Transverse colon (tissue), 4 donors: ENCODE measurements at regions not wholly inside any gene's neighbourhood (a gene's known extent, or its start where the extent isn't known, plus 50 kb on each side); places are given as distances from the start of the nearest gene placed in this dataset.

ENCODE experiments used
- DNase-seq: peaks from one replicate; pipeline ENCODE4 v3.0.0-alpha.2; 2019
- H3K27ac ChIP-seq, 4 donors: fragments of 200-600 bp; sonication (generic); 2 replicates each; pipeline ENCODE4 v1.5.1; 2016 to 2018; ENCODE audit warnings: inconsistent platforms in 4 of 4
- H3K27me3 ChIP-seq: fragments of 200-600 bp; sonication (generic); 2 replicates; pipeline ENCODE4 v1.5.1; 2017; ENCODE audit warnings: inconsistent platforms
- H3K36me3 ChIP-seq, 4 donors: fragments of 200-600 bp; sonication (generic); 2 replicates each; pipeline ENCODE4 v1.5.1; 2017 to 2019; ENCODE audit warnings: inconsistent platforms in 4 of 4
- H3K4me1 ChIP-seq, 4 donors: fragments of 200-600 bp; sonication (generic); 2 replicates each; pipeline ENCODE4 v1.5.1; 2017 to 2020; ENCODE audit warnings: inconsistent platforms in 4 of 4
- H3K4me3 ChIP-seq, 4 donors: fragments of 200-600 bp; sonication (generic); 1 replicate in 1 of 4; 2 replicates in 3 of 4; pipeline versions ENCODE4 v1.5.1 to v1.6.1; 2017 to 2019; ENCODE audit warnings: inconsistent platforms in 4 of 4
- H3K9me3 ChIP-seq, 2 donors: fragments of 200-600 bp; sonication (generic); 2 replicates each; pipeline ENCODE4 v1.5.1; 2017 to 2019; ENCODE audit warnings: inconsistent platforms in 2 of 2
- EP300 ChIP-seq: sonication (generic); formaldehyde crosslinking; IDR thresholded peaks from one replicate; pipeline ENCODE4 v1.6.1; 2017; ENCODE audit warnings: antibody characterized with exemption, low read depth
- POLR2A ChIP-seq: fragments of 450-650 bp; IDR thresholded peaks from one replicate; pipeline ENCODE4 v1.6.1; 2016; ENCODE audit warnings: antibody characterized with exemption, mild to moderate bottlenecking, moderate library complexity
- POLR2AphosphoS5 ChIP-seq, 3 donors: sonication (generic); formaldehyde crosslinking; IDR thresholded peaks; one replicate each; pipeline ENCODE4 v1.6.1; 2016; ENCODE audit warnings: antibody characterized with exemption in 3 of 3
- WGBS, 2 donors: methylation state at CpG; one replicate each; pipeline ENCODE4 v1.1.5; 2018; ENCODE audit warnings: low coverage in 1 of 2; 5-methylcytosine and 5-hydroxymethylcytosine counted together
- in situ Hi-C, 4 donors: fragments of 200-750 bp; cut with MboI; loops; one replicate each; pipeline versions ENCODE4 v1.15.0 to v1.15.1; 2017; ENCODE audit warnings: low sequenced_read_pairs in 3 of 4, low pct_ligation_motif_present in 1 of 4, low pct_unique_long_range_greater_than_20kb in 1 of 4
- intact Hi-C: fragments of 100-400 bp; cut with DNase I; formaldehyde crosslinking; loops from one replicate; pipeline ENCODE4 v1.15.1; 2023; ENCODE audit warnings: low total_unique reads
- TF ChIP-seq, protein P1 (sequence below), 5 experiments: fragments of 200-600 bp in 3 of 5; fragments of 450-650 bp in 2 of 5; sonication (generic) in 3 of 5; IDR thresholded peaks; 1 replicate in 2 of 5; 2 replicates in 3 of 5; pipeline ENCODE4 v1.5.1; 2016 to 2017; ENCODE audit warnings: antibody characterized with exemption in 5 of 5, inconsistent platforms in 3 of 5, mild to moderate bottlenecking in 2 of 5, moderate library complexity in 1 of 5

DNA sequence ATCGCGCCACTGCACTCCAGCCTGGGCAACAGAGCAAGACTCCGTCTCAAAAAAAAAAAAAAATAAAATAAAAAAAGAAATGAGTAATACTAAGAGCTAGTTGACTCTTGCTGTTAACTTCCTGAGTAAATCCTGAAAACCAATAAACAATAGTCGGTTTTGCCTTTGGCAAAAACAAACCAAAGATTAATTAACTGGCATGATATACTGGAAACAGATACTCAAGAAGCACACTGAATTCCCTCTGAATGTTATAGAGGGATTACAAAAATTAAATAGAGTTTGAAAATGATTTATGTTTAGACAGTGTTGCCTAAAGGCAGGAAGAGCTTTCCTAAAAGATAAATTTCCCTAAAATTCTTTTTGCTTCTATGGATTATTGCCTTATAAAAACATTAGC is 1702.3 kb downstream of the STIM2 start:
- no peaks in the 10 kb centered on the region for H3K27me3 ChIP-seq
- no peaks in the 10 kb centered on the region for H3K4me1 ChIP-seq
- DNase-seq, result no peak
- TF ChIP-seq POLR2AphosphoS5 (IDR thresholded peaks at IDR 0.05) (no peak), POLR2A (no peak), EP300 (no peak)
- TF ChIP-seq, protein P1, sequence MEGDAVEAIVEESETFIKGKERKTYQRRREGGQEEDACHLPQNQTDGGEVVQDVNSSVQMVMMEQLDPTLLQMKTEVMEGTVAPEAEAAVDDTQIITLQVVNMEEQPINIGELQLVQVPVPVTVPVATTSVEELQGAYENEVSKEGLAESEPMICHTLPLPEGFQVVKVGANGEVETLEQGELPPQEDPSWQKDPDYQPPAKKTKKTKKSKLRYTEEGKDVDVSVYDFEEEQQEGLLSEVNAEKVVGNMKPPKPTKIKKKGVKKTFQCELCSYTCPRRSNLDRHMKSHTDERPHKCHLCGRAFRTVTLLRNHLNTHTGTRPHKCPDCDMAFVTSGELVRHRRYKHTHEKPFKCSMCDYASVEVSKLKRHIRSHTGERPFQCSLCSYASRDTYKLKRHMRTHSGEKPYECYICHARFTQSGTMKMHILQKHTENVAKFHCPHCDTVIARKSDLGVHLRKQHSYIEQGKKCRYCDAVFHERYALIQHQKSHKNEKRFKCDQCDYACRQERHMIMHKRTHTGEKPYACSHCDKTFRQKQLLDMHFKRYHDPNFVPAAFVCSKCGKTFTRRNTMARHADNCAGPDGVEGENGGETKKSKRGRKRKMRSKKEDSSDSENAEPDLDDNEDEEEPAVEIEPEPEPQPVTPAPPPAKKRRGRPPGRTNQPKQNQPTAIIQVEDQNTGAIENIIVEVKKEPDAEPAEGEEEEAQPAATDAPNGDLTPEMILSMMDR (IDR thresholded peaks at IDR 0.05), result no peak
- intact Hi-C loops (no loop called here), in situ Hi-C loops (no loop called here)
- H3K36me3 ChIP-seq, result no peaks in the 10 kb centered on the region
- 50 to 52% methylated on average over 1 of the region's 4 CpGs for WGBS, 2 donors
- no peaks in the 10 kb centered on the region for H3K9me3 ChIP-seq
- no peak overlapping the region for H3K27ac ChIP-seq
- no peak overlapping the region for H3K4me3 ChIP-seq

DNA sequence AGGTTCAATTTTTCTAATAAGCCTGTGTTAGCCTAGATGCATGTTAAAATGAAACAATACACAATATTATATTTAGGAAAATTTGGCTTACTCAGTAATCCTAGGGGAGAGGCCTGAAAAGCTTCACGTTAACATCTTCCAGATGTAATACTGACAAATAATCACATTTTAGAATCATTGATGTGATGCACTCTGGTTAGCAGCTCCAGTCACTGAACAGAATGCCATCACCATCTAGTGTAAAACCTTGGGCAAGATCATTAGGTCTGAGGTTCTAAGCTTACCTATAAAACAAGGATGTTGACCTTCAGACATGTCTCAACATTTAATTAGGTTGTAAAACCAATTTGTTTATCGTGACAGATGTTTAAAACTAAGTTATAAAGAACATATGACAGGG is 1704.8 kb downstream of the STIM2 start:
- in situ Hi-C loops, result no loop called here
- Histone ChIP-seq H3K36me3 (no peaks in the 10 kb centered on the region), H3K27me3 (no peaks in the 10 kb centered on the region), H3K27ac (no peak overlapping the region), H3K4me1 (no peaks in the 10 kb centered on the region), H3K9me3 (no peaks in the 10 kb centered on the region), H3K4me3 (no peak overlapping the region)
- no peak for DNase-seq
- WGBS, 2 donors, result 34 to 38% methylated on average over 2 of the region's 2 CpGs
- intact Hi-C loops, result no loop called here
- TF ChIP-seq EP300 (no peak), POLR2AphosphoS5 (IDR thresholded peaks at IDR 0.05) (no peak), POLR2A (no peak)
- TF ChIP-seq, protein P1 (IDR thresholded peaks at IDR 0.05), result no peak

DNA sequence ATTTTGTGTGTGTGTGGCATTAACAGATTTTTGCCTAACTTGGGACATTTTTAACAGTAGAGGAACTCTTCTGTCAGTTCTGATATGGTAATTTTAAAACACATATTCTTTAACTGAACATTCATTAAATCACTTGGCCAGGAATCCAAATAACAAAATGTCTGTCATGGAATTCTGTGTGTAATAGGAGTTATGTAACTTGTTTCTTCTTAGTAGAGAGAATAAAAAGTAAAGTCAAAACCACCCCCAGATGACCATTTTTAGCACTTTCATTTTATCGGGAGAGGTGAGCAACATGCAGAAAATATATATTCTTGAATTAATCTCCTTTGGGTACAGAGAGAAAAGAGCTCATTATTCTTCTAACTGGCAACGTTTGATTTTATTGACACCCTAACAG is 1740.3 kb downstream of the STIM2 start:
- no peak for DNase-seq
- in situ Hi-C loops, result no loop called here
- WGBS, 2 donors, result 58 to 63% methylated on average over 2 of the region's 2 CpGs

DNA sequence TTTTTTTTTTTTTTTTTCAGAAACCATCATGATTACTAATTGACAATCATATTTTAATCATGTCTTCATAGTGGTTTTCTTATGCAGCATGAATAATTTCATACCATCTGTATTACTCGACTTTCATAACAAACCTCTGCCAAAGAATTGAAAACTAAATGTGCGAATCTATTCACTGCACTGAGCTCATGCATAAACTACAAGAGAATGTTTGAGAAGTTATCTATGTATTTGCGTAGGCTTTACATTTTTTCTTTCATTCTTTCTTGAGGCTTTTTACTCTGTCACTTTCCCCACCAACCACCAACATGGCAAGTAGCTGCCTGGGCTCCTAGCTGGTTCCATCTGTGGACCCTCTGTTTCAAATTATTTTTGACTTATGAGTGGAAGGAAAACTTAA is 1761.0 kb downstream of the STIM2 start:
- 58 to 74% methylated on average over 3 of the region's 3 CpGs for WGBS, 2 donors
- Histone ChIP-seq H3K27ac (no peak overlapping the region), H3K27me3 (no peaks in the 10 kb centered on the region), H3K4me3 (no peak overlapping the region), H3K4me1 (no peaks in the 10 kb centered on the region), H3K36me3 (no peaks in the 10 kb centered on the region), H3K9me3 (no peaks in the 10 kb centered on the region)
- intact Hi-C loops (no loop called here), in situ Hi-C loops (no loop called here)
- TF ChIP-seq EP300, result no peak
- TF ChIP-seq POLR2A, result no peak
- no peak for TF ChIP-seq POLR2AphosphoS5 (IDR thresholded peaks at IDR 0.05)
- TF ChIP-seq, protein P1 (IDR thresholded peaks at IDR 0.05), result no peak
- DNase-seq, result no peak

More for the DNA sequence above, 1740.3 kb downstream of the STIM2 start:
- H3K4me3 ChIP-seq, result no peak overlapping the region
- no peaks in the 10 kb centered on the region for H3K36me3 ChIP-seq
- no peaks in the 10 kb centered on the region for H3K4me1 ChIP-seq
- H3K9me3 ChIP-seq, result no peaks in the 10 kb centered on the region
- intact Hi-C loops, result no loop called here
- no peak for TF ChIP-seq POLR2A
- no peak for TF ChIP-seq POLR2AphosphoS5 (IDR thresholded peaks at IDR 0.05)
- no peak for TF ChIP-seq EP300
- H3K27ac ChIP-seq, result no peak overlapping the region
- no peaks in the 10 kb centered on the region for H3K27me3 ChIP-seq

DNA sequence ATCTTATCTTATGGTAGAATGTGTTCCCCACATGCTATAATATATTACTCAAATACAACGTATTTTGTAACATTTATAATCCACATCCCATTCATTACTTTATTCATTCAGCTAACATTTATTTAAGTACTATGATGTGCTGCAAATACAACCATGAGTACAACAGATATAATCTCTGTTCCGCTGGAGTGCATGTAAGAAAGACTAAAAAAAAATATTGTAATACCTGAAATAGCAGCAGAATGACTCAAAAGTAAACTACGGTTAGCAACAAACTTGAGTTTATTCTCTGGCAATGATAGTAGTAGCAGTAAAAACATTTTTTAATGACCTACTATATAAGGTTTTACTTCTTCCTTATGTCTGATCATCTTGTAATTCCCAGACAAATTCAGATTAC is 1776.3 kb downstream of the STIM2 start:
- Histone ChIP-seq H3K9me3 (no peaks in the 10 kb centered on the region), H3K4me1 (no peaks in the 10 kb centered on the region), H3K27ac (no peak overlapping the region), H3K4me3 (no peak overlapping the region), H3K36me3 (no peaks in the 10 kb centered on the region), H3K27me3 (no peaks in the 10 kb centered on the region)
- in situ Hi-C loops (no loop called here), intact Hi-C loops (no loop called here)
- no peak for TF ChIP-seq POLR2AphosphoS5 (IDR thresholded peaks at IDR 0.05)
- TF ChIP-seq, protein P1 (IDR thresholded peaks at IDR 0.05), result no peak
- no peak for TF ChIP-seq EP300
- TF ChIP-seq POLR2A, result no peak
- no peak for DNase-seq
- WGBS, 2 donors, result 48 to 57% methylated on average over 3 of the region's 3 CpGs
